ENCODE measurements at regions not wholly inside any gene's neighbourhood (a gene's known extent, or its start where the extent isn't known, plus 50 kb on each side); places are given as distances from the start of the nearest gene placed in this dataset.

GRCh38 chr6:165944002-165944466 lies 223.6 kb downstream of the TBXT start:
- Histone ChIP-seq H3K27me3 (ENCODE audit: control insufficient read depth, insufficient read depth, low read length) (peaks cover 4% of the 10 kb centered on the region; the same call in 1 of the 2 replicates), H3K4me3 (ENCODE audit: low read depth in 2 of 2, low read length in 2 of 2) (no peak overlapping the region), H3K9me3 (ENCODE audit: control insufficient read depth, insufficient read depth, low read depth, low read length) (no peaks in the 10 kb centered on the region), H3K36me3 (ENCODE audit: control insufficient read depth, insufficient read depth, low read length) (no peaks in the 10 kb centered on the region), H3K27ac (ENCODE audit: low read length) (no peak overlapping the region), H3K4me1 (ENCODE audit: control insufficient read depth, insufficient read depth, low read length) (no peaks in the 10 kb centered on the region)
- in situ Hi-C loops (cut with HindIII; ENCODE audit: low pct_unique_long_range_greater_than_20kb, low sequenced_read_pairs) (no loop called here), intact Hi-C loops (cut with micrococcal nuclease; ENCODE audit: unreplicated experiment) (no loop called here)
- CTCF ChIA-PET: no interaction called here
- BruUV-seq (replicated peaks): no TSS peak
- DNase-seq (ENCODE audit: low read depth, low spot score) (no peak), ATAC-seq (no peak)
- TF ChIP-seq SIN3A (IDR thresholded peaks at IDR 0.05; ENCODE audit: borderline replicate concordance, insufficient read depth, low read depth, low read length) (no peak), TCF7L2 (IDR thresholded peaks at IDR 0.05; ENCODE audit: low read depth, low read length) (no peak), POLR2AphosphoS5 (IDR thresholded peaks at IDR 0.05; ENCODE audit: low read depth, low read length) (no peak)
- TF ChIP-seq, protein P1, sequence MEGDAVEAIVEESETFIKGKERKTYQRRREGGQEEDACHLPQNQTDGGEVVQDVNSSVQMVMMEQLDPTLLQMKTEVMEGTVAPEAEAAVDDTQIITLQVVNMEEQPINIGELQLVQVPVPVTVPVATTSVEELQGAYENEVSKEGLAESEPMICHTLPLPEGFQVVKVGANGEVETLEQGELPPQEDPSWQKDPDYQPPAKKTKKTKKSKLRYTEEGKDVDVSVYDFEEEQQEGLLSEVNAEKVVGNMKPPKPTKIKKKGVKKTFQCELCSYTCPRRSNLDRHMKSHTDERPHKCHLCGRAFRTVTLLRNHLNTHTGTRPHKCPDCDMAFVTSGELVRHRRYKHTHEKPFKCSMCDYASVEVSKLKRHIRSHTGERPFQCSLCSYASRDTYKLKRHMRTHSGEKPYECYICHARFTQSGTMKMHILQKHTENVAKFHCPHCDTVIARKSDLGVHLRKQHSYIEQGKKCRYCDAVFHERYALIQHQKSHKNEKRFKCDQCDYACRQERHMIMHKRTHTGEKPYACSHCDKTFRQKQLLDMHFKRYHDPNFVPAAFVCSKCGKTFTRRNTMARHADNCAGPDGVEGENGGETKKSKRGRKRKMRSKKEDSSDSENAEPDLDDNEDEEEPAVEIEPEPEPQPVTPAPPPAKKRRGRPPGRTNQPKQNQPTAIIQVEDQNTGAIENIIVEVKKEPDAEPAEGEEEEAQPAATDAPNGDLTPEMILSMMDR (IDR thresholded peaks at IDR 0.05): no peak
- TF ChIP-seq, protein P2, sequence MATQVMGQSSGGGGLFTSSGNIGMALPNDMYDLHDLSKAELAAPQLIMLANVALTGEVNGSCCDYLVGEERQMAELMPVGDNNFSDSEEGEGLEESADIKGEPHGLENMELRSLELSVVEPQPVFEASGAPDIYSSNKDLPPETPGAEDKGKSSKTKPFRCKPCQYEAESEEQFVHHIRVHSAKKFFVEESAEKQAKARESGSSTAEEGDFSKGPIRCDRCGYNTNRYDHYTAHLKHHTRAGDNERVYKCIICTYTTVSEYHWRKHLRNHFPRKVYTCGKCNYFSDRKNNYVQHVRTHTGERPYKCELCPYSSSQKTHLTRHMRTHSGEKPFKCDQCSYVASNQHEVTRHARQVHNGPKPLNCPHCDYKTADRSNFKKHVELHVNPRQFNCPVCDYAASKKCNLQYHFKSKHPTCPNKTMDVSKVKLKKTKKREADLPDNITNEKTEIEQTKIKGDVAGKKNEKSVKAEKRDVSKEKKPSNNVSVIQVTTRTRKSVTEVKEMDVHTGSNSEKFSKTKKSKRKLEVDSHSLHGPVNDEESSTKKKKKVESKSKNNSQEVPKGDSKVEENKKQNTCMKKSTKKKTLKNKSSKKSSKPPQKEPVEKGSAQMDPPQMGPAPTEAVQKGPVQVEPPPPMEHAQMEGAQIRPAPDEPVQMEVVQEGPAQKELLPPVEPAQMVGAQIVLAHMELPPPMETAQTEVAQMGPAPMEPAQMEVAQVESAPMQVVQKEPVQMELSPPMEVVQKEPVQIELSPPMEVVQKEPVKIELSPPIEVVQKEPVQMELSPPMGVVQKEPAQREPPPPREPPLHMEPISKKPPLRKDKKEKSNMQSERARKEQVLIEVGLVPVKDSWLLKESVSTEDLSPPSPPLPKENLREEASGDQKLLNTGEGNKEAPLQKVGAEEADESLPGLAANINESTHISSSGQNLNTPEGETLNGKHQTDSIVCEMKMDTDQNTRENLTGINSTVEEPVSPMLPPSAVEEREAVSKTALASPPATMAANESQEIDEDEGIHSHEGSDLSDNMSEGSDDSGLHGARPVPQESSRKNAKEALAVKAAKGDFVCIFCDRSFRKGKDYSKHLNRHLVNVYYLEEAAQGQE (IDR thresholded peaks at IDR 0.05; ENCODE audit: insufficient read depth in 1 of 2, low read depth in 2 of 2, low read length in 1 of 2): no peak
- POLR2A ChIA-PET: interaction anchor here (0.7 kb wide), 1 partner anchor 31 kb away, joined by 3 read pairs; no protein-coding TSS in a partner anchor

- H3K27me3 ChIP-seq (ENCODE audit: control insufficient read depth, insufficient read depth, low read length): 0 out of 2 replicates have a peak, but pooled peaks cover 4% of the 10 kb centered on the region
- CTCF ChIA-PET: no interaction called here
- H3K4me3 ChIP-seq (ENCODE audit: low read depth in 2 of 2, low read length in 2 of 2): no peak overlapping the region
- no peaks in the 10 kb centered on the region for H3K9me3 ChIP-seq (ENCODE audit: control insufficient read depth, insufficient read depth, low read depth, low read length)
- TF ChIP-seq TCF7L2 (IDR thresholded peaks at IDR 0.05; ENCODE audit: low read depth, low read length) (no peak), SIN3A (IDR thresholded peaks at IDR 0.05; ENCODE audit: borderline replicate concordance, insufficient read depth, low read depth, low read length) (no peak), POLR2AphosphoS5 (IDR thresholded peaks at IDR 0.05; ENCODE audit: low read depth, low read length) (no peak)
- TF ChIP-seq, protein P1 (IDR thresholded peaks at IDR 0.05): no peak
- TF ChIP-seq, protein P2 (IDR thresholded peaks at IDR 0.05; ENCODE audit: insufficient read depth in 1 of 2, low read depth in 2 of 2, low read length in 1 of 2): no peak
- in situ Hi-C loops (cut with HindIII; ENCODE audit: low pct_unique_long_range_greater_than_20kb, low sequenced_read_pairs): no loop called here
- H3K27ac ChIP-seq (ENCODE audit: low read length): no peak overlapping the region
- intact Hi-C loops (cut with micrococcal nuclease; ENCODE audit: unreplicated experiment): no loop called here
- H3K4me1 ChIP-seq (ENCODE audit: control insufficient read depth, insufficient read depth, low read length): no peaks in the 10 kb centered on the region
- H3K36me3 ChIP-seq (ENCODE audit: control insufficient read depth, insufficient read depth, low read length): no peaks in the 10 kb centered on the region
- POLR2A ChIA-PET: no interaction called here
- DNase-seq (ENCODE audit: low read depth, low spot score): no peak
- no peak for ATAC-seq
- BruUV-seq (replicated peaks): no TSS peak
These were observed 225.9 kb downstream of the TBXT start for GRCh38 chr6:165941786-165942185.

Measured in Panc1 (cell line).